Midbrain (tissue), 1 donor: ENCODE measurements at regions not wholly inside any gene's neighbourhood (a gene's known extent, or its start where the extent isn't known, plus 50 kb on each side); places are given as distances from the start of the nearest gene placed in this dataset.
"Not testable (repeated sequence)": the region's sequence is repeated elsewhere in the genome, so short reads cannot be mapped to it uniquely, and the experiment has no call there.

Experiments used
- DNase-seq: peaks from one replicate; lab custom pipeline; 2025; lab: John Stamatoyannopoulos, UW

DNA sequence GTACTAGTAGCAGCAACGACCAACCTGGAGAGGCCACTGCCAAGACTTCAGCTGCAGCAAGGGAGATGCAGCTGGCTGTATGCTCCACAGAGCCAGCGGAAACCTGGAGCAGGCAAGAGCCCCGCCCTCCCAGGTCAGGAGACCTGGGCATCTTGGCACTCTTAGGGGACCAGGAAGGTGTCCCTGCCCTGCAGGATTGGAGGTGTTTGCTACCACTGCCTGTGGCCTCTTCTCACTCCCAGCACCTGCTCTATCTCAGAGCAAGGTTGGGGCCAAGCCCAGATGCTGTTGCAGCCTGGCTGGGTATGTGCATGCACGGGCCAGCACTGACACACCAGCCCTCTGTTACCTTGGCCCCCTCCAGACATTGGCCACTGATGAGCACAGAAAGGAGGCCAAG is 1512.8 kb downstream of the REEP3 start:
- no peak for DNase-seq

DNA sequence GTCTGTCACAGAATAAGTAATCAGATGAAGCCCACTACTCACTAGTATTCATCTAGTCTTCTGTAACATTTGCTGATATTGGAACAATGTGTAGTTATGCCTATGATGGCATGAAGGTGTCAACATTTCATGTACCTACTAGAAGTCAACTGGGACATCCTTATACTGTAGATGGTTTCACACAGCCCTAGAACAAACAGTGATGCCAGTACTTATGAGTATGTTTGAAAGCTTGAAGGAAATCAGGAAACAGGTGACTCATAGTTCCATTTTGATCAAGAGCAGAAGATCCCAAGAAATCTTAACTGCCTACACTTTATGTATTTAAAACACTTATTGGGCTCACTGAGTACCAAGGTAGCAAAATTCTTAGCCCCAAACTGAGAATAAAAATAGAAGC is 1519.6 kb downstream of the REEP3 start:
- DNase-seq = no peak

DNA sequence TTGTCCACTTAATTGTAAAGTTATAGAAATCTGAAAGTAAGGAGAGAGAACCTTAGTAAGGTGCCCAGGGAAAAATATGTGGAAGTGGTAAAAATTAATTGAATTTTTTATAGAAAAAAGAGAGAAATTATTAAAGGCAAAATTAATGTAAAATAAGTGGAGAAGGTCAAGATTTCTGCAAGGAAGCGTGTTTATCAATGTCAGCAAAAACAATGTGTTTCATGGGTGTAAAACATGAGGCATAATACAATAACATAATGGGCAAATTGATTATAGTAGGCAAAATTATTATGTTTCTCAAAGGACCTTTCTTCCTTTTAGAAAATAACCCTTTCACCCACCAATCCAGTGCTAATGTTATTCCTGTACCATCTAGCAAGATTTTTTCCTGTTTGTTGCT is 1520.1 kb downstream of the REEP3 start:
- DNase-seq = no peak

DNA sequence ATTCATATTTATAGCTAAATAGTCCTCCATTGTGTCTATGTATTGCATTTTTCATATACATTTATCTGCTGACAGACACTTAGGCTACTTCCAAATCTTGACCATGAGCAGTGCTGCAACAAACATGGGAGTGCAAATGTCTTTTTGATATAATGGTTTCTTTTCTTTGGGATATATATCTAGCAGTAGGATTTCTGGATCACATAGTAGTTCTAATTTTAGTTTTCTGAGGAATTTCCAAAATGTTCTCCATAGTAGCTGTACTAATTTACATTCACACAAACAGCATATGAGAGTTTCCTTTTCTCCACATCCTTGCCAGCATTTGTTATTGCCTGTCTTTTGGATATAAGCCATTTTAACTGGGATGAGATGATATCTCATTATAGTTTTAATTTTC is 1521.3 kb downstream of the REEP3 start:
- DNase-seq = no peak

DNA sequence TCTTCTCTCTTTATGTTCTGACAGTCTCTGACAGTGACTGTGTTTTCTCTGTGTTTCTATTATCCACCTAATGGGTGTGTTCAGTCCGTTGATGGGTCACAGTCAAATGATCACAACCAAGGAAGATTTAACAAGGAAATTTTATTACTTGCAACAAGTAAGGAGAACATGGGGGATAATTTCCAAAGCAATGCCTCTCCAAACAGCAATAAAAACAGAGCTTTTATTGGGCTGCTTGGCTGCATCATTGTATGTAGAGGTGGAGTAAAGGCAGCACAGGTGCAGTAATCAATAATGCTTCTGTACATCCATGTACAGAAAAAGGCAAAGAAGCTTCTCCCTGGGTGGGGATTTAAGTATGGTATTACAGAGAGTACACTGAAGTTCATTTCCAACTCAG is 1525.6 kb downstream of the REEP3 start:
- no peak for DNase-seq

DNA sequence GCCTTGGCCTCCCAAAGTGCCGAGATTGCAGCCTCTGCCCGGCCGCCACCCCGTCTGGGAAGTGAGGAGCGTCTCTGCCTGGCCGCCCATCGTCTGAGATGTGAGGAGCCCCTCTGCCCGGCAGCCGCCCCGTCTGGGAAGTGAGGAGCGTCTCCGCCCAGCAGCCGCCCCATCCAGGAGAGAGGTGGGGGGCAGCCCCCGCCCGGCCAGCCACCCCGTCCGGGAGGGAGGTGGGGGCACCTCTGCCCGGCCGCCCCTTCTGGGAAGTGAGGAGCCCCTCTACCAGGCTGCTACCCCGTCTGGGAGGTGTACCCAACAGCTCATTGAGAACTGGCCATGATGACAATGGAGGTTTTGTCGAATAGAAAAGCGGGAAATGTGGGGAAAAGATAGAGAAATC is 1530.9 kb downstream of the REEP3 start:
- not testable (repeated sequence) for DNase-seq

DNA sequence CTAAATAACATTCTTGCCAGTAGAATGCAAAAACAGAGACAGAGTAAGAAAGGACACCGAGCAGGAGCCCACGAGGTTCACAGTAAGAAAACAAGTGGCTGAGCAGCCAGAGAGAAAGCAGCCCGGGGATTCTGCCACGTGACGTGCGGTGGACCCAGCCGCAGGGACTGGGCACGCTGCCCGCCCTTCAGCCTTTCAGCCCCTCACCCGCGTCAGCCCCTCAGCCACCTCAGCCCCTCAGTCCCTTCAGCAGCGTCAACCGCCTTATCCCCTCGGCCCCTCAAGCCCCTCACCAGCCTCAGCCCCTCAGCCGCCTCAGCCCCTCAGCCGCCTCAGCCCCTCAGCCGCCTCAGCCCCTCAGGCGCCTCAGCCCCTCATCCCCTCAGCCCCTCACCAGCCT is 1532.2 kb downstream of the REEP3 start:
- DNase-seq = not testable (repeated sequence)

DNA sequence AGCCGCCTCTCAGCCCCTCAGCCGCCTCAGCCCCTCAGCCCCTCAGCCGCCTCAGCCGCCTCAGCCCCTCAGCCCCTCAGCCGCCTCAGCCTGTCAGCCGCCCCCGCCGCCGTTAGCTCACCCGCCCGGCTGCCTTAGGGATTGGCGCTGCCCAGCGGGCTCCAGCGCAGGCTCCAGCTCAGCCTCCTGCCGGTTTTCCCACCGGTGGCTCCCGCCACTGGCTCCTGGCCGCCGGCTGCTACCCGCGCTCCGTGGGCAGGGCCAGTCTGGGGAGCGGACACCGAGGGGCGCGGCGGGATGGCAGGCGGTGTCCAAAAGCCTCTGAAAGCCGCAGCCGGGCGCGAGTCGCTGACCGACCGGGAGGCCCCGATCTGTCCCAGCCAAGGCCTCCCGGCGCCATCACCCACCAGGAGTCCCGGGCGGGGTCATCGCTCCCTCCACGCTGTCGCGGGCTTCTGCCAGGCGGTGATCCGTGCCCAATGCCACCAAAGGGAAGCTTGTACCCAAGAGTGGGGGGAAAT is 1532.7 kb downstream of the REEP3 start:
- DNase-seq = not testable (repeated sequence)

DNA sequence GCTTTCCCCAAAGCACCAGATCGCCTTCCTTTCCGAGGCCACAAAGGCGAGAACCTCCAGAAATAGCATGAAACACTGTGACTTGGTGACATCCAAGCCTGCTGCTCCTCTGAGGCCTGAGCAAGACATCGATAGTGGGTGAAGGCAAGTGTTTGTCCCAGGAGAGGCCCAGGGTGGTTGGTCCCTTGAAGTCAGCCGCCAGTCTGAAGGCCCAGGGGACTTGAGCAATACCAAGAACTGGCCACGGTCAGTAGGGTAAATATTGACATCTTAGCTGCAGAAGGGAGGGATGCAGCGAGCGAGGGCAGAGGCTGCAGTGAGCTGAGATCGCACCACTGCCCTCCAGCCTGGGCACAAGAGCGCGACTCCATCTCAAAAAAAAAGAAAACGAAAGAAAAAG is 1533.5 kb downstream of the REEP3 start:
- not testable (repeated sequence) for DNase-seq

DNA sequence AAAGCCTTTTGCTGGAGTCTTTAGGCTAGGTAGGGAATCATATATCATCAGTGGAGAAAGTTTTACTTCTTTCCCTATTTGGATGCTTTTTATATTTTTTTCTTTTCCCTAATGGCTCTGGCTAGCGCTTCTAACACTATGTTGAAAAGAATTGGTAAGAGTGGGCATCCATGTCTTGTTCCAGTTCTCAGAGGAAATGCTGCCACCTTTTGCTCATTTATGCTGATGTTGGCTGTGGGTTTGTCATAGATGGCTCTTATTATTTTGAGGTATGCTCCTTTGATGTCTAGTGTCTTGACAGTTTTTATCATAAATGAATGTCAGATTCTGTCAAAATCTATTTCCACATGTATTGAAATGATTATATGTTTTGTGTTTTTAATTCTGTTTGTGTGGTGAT is 1544.1 kb downstream of the REEP3 start:
- no peak for DNase-seq

DNA sequence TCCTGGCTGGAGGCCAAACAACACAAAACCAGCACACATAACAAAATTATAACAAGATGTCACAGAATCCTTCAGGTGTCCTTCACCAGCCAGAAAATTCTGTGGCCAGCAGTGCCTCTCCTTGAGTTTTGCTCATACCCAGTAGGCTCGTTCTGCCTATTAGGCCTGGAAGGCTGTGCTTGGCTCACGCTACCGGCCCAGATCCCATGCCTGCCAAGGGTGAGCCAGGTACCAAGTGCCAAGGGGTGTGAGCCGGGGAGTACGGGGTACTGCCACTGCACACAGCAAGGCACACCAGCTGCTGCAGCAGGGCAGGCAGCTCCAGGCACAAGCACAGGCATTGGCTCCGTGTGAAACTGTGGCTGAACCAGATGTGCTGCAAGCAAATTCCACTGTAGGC is 1562.0 kb downstream of the REEP3 start:
- no peak for DNase-seq

DNA sequence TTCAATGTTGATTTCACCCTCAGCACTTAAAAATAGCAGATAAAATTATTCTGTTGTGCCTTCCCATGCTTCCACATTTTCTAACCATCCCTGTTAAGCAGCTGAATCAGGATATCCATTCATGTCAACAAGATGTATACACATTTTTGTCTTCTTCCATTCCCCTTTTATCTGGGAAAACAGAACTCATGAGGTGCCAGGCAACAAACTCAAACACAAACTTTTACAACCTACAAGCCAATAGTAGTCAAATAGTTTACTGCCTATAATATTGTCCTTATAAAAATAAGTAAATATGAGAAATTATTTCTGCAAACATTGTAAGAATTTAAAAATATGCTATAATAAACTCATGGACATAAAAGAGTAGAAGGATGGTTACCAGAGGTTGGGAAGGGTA is 1569.8 kb downstream of the REEP3 start:
- DNase-seq = no peak

DNA sequence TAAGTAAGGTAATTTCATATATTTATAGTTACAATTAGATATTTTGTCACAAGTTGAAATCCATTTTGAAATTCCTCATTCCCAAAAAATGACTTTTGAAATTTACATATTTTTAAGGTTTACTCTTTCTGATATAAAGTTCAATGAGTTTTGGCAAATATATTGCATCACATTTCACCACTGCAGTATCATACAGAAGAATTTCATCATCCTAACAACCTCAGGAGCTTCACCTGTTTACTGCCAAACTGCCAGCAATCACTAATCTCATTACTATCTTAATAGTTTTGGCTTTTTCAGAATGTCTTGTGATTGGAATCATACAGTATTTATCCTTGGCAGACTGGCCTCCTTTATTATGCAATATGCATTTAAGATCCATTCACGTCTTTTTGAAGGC is 1578.9 kb downstream of the REEP3 start:
- no peak for DNase-seq

DNA sequence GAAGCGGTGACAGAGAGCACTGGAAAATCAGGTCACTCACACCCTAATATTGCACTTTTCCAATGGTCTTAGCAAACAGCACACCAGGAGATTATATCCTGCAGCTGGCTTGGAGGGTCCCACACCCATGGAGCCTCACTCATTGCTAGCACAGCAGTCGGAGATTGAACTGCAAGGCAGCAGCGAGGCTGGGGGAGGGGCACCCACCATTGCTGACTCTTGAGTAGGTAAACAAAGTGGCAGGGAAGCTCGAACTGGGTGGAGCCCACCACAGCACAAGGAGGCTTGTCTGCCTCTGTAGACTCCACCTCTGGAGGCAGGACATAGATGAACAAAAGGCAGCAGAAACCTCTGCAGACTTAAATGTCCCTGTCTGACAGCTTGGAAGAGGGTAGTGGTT is 1579.7 kb downstream of the REEP3 start:
- not testable (repeated sequence) for DNase-seq

DNA sequence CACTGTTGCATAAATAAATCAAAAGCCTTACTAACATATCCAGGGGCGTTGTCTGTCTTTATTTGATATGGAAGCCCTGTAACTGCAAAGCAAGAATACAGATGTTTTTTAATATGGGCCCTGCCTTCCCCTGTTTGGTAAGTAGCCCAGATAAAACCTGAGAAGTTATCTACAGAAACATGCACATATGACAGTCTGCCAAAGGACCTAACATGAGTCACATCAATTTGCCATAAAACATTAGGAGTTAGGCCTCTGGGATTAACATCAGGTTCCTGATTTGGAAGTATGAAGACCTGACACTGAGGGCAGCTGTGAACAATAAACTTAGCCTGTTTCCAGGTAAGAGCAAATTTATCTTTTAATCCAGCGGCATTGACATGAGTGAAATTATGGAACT is 1588.8 kb downstream of the REEP3 start:
- DNase-seq = no peak

DNA sequence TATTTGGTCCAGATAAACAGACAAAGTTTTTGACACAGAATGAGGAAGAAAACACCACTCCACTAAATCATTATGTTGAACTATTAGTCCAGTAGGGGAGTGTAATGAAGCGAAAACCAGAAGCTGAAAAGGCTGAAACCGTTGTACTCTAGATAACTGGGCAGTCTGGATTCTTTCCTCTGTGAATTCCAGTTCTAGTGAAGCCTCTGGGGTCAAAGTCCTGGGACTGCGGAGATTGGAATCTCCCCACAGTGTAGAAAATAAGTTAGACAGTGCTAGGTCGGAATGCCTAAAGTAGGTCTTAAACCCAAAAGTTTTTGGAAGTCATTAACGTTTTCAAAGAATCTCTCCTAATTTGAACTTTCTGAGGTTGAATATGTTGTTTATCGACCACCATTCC is 1589.9 kb downstream of the REEP3 start:
- DNase-seq = not testable (repeated sequence)

DNA sequence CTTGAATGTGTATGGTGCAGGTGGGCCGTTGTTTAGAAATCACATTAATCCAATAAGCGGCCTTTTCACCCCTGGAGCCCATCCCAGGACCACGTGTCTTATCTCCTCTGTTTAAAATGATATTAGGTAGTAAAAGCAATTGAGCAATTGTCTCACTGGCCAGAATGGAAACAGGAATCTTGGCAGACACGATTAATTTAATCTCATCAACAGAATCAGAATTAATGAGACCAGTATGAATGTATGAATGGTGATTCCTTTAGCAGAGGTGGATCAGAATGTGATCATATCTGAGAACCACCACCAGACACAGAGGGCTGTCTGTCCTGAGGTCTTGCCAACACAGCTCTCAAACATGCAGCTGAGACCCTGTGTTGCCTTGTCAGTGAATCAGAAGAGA is 1591.4 kb downstream of the REEP3 start:
- no peak for DNase-seq

DNA sequence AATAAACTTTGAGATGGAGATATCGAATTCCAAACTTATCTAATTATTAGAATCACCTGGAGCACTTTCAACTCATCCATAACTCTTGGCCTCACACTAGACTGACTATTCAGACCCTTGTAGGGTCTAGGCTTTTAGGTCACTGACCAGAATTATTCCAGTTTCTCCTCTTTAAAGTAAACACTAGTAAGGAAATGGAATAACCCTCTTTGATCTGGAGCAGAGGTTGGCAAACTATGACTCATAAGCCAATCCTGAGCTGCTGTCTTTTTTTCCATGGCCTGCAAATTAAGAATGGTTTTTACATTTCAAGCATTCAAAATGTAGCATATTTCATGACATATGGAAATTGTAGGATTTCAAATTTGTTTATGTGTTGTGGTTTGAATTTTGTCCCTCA is 1601.9 kb downstream of the REEP3 start:
- no peak for DNase-seq

DNA sequence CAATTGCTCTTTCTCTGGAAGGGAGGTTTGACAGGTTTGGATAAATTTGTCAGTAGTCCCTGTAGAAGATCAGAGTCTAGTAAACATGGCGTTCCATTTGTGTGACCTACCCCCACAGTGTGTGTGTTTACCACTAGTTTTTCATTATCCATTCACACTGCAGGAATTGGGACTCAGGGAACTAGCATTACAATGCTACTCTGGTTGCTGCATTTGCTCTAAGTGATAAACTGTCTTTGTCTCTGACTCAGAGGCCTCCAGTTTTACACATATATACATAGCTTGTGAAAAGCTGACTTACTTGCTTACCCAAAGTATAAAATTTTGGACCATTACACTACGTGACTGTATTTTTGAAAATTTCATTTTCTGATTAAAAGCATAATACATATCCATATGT is 1604.0 kb downstream of the REEP3 start:
- DNase-seq = no peak

DNA sequence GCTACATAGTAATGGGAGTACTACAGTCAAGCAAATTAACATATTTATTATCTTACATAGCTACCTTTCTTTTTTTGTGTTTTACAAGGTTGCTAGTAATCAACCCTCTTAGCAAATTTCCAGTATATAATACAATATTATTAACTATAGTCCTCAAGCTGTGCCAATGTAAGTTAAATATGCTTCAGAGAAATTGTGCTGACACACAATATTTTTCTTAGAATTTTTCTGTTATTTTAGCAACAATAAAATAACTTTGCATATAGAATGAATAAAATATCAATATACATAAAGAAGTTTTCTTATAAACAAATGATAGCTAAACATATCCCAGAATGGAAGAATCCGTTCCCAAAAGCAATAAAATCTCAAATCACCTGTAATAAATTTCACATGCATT is 1605.1 kb downstream of the REEP3 start:
- no peak for DNase-seq

DNA sequence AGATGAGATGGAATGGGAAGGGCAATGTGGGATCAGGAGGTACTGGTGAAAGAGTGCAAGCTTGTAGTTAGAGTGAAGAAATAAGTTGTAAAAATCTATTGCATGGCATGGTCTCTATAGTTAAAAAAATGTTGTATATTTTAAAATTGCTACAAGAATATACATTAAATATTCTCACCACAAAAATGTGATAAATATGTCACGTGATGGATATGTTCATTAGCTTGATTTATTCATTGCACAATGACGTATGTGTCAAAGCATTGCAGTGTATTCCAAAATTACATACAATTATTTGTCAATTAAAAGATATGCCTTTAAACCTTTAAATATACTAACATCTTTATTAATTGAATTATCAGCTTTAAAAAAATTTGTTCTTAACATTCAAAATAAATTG is 1607.1 kb downstream of the REEP3 start:
- DNase-seq = no peak

DNA sequence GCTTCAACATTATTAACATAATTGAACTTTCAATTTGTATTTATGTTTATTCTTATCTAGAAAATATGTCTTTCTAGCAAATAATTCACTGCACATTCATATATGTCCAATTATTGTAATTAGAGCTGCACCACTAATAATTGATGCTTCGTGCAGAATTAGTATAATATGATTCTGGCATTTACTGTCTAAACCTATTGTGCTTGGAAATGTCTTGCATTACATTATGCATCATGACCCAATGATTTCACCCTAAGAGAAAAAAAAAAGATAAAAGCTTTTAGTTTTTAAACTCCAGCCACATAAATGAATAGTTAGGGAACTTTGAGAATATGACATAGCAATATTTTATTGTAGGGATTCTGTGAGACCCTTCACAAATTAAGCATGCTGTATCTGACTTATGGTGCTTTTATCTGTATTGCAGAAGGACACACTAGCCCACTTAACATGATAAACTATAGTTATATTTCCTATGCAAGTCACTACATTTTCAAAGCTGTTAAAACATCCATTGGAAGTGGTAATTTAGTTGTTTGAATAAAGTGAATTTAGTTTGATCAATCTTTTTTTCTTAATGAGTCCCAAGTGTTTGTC is 1609.1 kb downstream of the REEP3 start:
- no peak for DNase-seq

DNA sequence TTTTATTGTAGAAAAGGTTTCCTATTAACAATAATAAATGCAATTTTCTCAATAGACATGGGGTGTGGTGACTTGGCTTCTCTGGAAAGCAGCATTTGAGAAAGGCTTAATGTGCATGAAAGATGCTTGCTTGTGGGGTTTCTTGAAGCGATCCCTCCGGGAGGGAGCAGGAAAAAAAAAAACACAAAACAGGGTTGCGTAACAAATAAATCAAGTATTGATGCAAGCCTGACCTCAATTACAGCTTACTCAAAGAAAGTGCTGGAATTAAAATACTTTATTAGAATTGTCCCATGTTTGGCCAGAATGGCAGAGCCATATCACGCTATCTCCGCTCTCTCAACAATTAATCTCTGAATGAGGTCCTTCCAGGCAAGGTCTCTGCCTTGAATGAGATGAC is 1612.5 kb downstream of the REEP3 start:
- DNase-seq = no peak

DNA sequence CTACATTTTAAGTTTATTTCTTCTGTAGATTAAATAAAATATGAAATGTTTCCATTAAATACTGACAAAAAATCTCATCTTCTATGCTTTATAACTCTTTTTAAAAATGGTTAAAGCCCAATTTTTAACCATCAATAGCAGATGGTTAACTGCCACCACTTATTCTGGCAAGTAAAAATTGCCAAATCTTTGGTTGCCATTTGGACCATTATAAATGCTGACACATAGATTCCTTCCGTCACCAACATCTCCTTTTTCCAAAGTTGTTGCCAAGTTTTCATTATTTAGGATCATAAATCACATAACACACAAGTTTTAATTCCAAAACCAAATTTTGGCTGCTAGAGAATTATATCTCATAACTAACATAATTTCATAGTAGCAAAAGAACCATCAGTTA is 1614.3 kb downstream of the REEP3 start:
- no peak for DNase-seq
